Endothelial cell of umbilical vein (primary cell): ENCODE measurements at regions not wholly inside any gene's neighbourhood (a gene's known extent, or its start where the extent isn't known, plus 50 kb on each side); places are given as distances from the start of the nearest gene placed in this dataset.

ENCODE experiments used
- BruUV-seq: library from RNA; stranded (reverse); fragments of 400-500 nt; replicated peaks from 2 replicates; lab custom pipeline; 2021; lab: Mats Ljungman, UMichigan
- CTCF ChIA-PET: fragments of 300-600, 350-600 bp; sonication (Branson Sonifier 250); formaldehyde crosslinking; loops from one replicate; lab custom pipeline; 2021; ENCODE audit warnings: antibody characterized with exemption, inconsistent platforms; lab: Charles Lee
- POLR2A ChIA-PET: fragments of 300-600, 350-600 bp; sonication (Branson Sonifier 250); formaldehyde crosslinking; loops from one replicate; lab custom pipeline; 2021; ENCODE audit warnings: antibody characterized with exemption, inconsistent platforms; lab: Charles Lee
- DNase-seq: peaks from one replicate; pipeline ENCODE4 v3.0.0-alpha.2; 2011; ENCODE audit warnings: low read depth, low spot score
- FAIRE-seq: peaks from 2 replicates; lab custom pipeline; 2011; peaks lifted over from hg19 to GRCh38; lab: Jason Lieb, UNC
- H2AFZ ChIP-seq: 2 replicates; pipeline ENCODE4 v1.6.0; 2012; ENCODE audit warnings: low read depth, low read length, control low read depth, inconsistent platforms
- H3K27ac ChIP-seq: 2 replicates; pipeline ENCODE4 v1.5.1; 2011; ENCODE audit warnings: low read depth, mild to moderate bottlenecking, control low read depth, low read length, moderate library complexity; ENCODE audit not compliant: insufficient read depth
- H3K27me3 ChIP-seq, 2 experiments: 2 replicates each; pipeline versions ENCODE4 v1.6.0 to v1.6.1; 2011; ENCODE audit warnings: low read length in 2 of 2, mixed read lengths in 1 of 2; ENCODE audit not compliant: control insufficient read depth in 2 of 2, insufficient read depth in 2 of 2
- H3K36me3 ChIP-seq, 2 experiments: 2 replicates in 1 of 2; 3 replicates in 1 of 2; pipeline ENCODE4 v1.5.1; 2011; ENCODE audit warnings: low read length in 2 of 2, mild to moderate bottlenecking in 1 of 2, moderate library complexity in 1 of 2; ENCODE audit not compliant: control insufficient read depth in 2 of 2, insufficient read depth in 2 of 2; ENCODE audit errors: extremely low read depth in 1 of 2
- H3K4me1 ChIP-seq: 3 replicates; pipeline ENCODE4 v1.5.1; 2011; ENCODE audit warnings: mild to moderate bottlenecking, low read length; ENCODE audit not compliant: control insufficient read depth, insufficient read depth; ENCODE audit errors: extremely low read depth
- H3K4me2 ChIP-seq: 2 replicates; pipeline ENCODE4 v1.6.1; 2011; ENCODE audit warnings: low read length, control low read depth, mixed read lengths; ENCODE audit not compliant: insufficient read depth
- H3K4me3 ChIP-seq, 3 experiments: fragments of 200-600 bp in 1 of 3; sonication (generic), shearing (Covaris generic) in 1 of 3; replicated peaks in 1 of 3; 2 replicates each; pipeline ENCODE4 v1.5.1; 2011 to 2016; ENCODE audit warnings: control low read depth in 3 of 3, low read length in 3 of 3, mild to moderate bottlenecking in 2 of 3, inconsistent platforms in 1 of 3, low read depth in 1 of 3, moderate library complexity in 1 of 3; ENCODE audit not compliant: insufficient read depth in 1 of 3
- H3K79me2 ChIP-seq: 2 replicates; pipeline ENCODE4 v1.6.0; 2012; ENCODE audit warnings: low read length, inconsistent platforms; ENCODE audit not compliant: control insufficient read depth, insufficient read depth
- H3K9ac ChIP-seq: replicated peaks from 2 replicates; pipeline ENCODE3; 2011; ENCODE audit warnings: low read length, control low read depth; ENCODE audit not compliant: insufficient read depth; ENCODE audit errors: extremely low read depth
- H3K9me1 ChIP-seq: replicated peaks from 3 replicates; pipeline ENCODE4 v1.6.0; 2011; ENCODE audit warnings: mild to moderate bottlenecking, low read length; ENCODE audit not compliant: control insufficient read depth, insufficient read depth; ENCODE audit errors: extremely low read depth
- H3K9me3 ChIP-seq: replicated peaks from 2 replicates; pipeline ENCODE4 v1.5.1; 2012; ENCODE audit warnings: low read length, inconsistent platforms; ENCODE audit not compliant: control insufficient read depth, insufficient read depth
- H4K20me1 ChIP-seq: replicated peaks from 2 replicates; pipeline ENCODE3; 2011; ENCODE audit warnings: mild to moderate bottlenecking, low read length; ENCODE audit not compliant: control insufficient read depth, insufficient read depth; ENCODE audit errors: extremely low read depth
- CTCF ChIP-seq, 2 donors: IDR thresholded peaks; 1 replicate in 1 of 2; 2 replicates in 1 of 2; pipeline ENCODE4 v1.5.1; 2011; ENCODE audit warnings: low read length in 2 of 2, mild to moderate bottlenecking in 2 of 2, moderate library complexity in 2 of 2, control low read depth in 1 of 2, inconsistent platforms in 1 of 2, low read depth in 1 of 2; ENCODE audit not compliant: insufficient read depth in 1 of 2; ENCODE audit errors: extremely low read depth in 1 of 2
- EZH2 ChIP-seq: IDR thresholded peaks from 2 replicates; pipeline ENCODE4 v1.6.1; 2012; ENCODE audit warnings: borderline replicate concordance, low read depth, mild to moderate bottlenecking, moderate library complexity, low read length, inconsistent platforms; ENCODE audit not compliant: severe bottlenecking
- FOS ChIP-seq: IDR thresholded peaks from 2 replicates; pipeline ENCODE4 v1.6.1; 2011; ENCODE audit warnings: mild to moderate bottlenecking, low read length, moderate library complexity, borderline replicate concordance; ENCODE audit not compliant: insufficient read depth
- GATA2 ChIP-seq: IDR thresholded peaks from 2 replicates; pipeline ENCODE4 v1.7.0; 2011; ENCODE audit warnings: low read depth, mild to moderate bottlenecking, moderate library complexity, mixed read lengths, low read length; ENCODE audit not compliant: insufficient read length, insufficient read depth
- JUN ChIP-seq: IDR thresholded peaks from 2 replicates; pipeline ENCODE4 v1.6.1; 2011; ENCODE audit warnings: borderline replicate concordance, low read depth; ENCODE audit not compliant: insufficient read length, insufficient read depth
- MYC ChIP-seq: IDR thresholded peaks from one replicate; pipeline ENCODE4 v1.6.1; 2011; ENCODE audit warnings: mild to moderate bottlenecking, low read depth, low read length
- POLR2A ChIP-seq: IDR thresholded peaks from 2 replicates; pipeline ENCODE4 v1.6.1; 2012; ENCODE audit warnings: low read depth, mild to moderate bottlenecking, control low read depth, low read length
- POLR2AphosphoS5 ChIP-seq: IDR thresholded peaks from 2 replicates; pipeline ENCODE4 v1.6.1; 2012; ENCODE audit warnings: low read depth, mild to moderate bottlenecking, control low read depth, low read length, moderate library complexity; ENCODE audit not compliant: insufficient read depth
- dilution Hi-C: fragments of 300-500 bp; cut with MboI; formaldehyde crosslinking; loops from one replicate; pipeline ENCODE4 v1.15.0; 2019; ENCODE audit warnings: low sequenced_read_pairs; ENCODE audit not compliant: extremely low pct_ligation_motif_present
- intact Hi-C: fragments of 100-400 bp; cut with micrococcal nuclease; formaldehyde crosslinking; loops from one replicate; pipeline ENCODE4 v1.10.0; 2022
- TF ChIP-seq, protein P1 (sequence below): IDR thresholded peaks from 2 replicates; pipeline ENCODE4 v1.6.1; 2011; ENCODE audit not compliant: insufficient read depth, insufficient read length

- Histone ChIP-seq H3K4me3 (no peak overlapping the region), H3K79me2 (no peaks in the 10 kb centered on the region), H3K9me1 (no peaks in the 10 kb centered on the region), H3K9ac (no peak overlapping the region), H3K27ac (no peak overlapping the region), H3K4me1 (peaks cover 19% of the 10 kb centered on the region), H4K20me1 (no peaks in the 10 kb centered on the region), H3K36me3 (no peaks in the 10 kb centered on the region), H3K4me2 (no peak overlapping the region), H2AFZ (no peak overlapping the region), H3K9me3 (no peaks in the 10 kb centered on the region), H3K27me3 (no peaks in the 10 kb centered on the region)
- FAIRE-seq: no peak
- CTCF ChIA-PET: no interaction called here
- DNase-seq: no peak
- dilution Hi-C loops (no loop called here), intact Hi-C loops (no loop called here)
- TF ChIP-seq, protein P1, sequence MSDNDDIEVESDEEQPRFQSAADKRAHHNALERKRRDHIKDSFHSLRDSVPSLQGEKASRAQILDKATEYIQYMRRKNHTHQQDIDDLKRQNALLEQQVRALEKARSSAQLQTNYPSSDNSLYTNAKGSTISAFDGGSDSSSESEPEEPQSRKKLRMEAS: no peak
- TF ChIP-seq POLR2A: no peak
- no peak for TF ChIP-seq POLR2AphosphoS5
- no peak for TF ChIP-seq EZH2
- no peak for TF ChIP-seq CTCF (IDR thresholded peaks at IDR 0.05; ENCODE audit: extremely low read depth in 1 of 2, insufficient read depth in 1 of 2, low read depth in 1 of 2, low read length in 2 of 2)
- TF ChIP-seq FOS: no peak
- TF ChIP-seq JUN: no peak
- TF ChIP-seq MYC: no peak
- no peak for TF ChIP-seq GATA2
- POLR2A ChIA-PET: no interaction called here
- BruUV-seq: no TSS peak
Measured at GRCh38 chr6:77133031-77133430, 330.3 kb downstream of the HTR1B start.
